Suprapubic skin (tissue), 3 donors: ENCODE measurements at regions not wholly inside any gene's neighbourhood (a gene's known extent, or its start where the extent isn't known, plus 50 kb on each side); places are given as distances from the start of the nearest gene placed in this dataset.

Source experiments
- CTCF ChIP-seq, 2 donors: fragments of 200-600 bp in 1 of 2; fragments of 450-650 bp in 1 of 2; sonication (generic) in 1 of 2; IDR thresholded peaks; one replicate each; pipeline ENCODE4 v1.5.1; 2016 to 2019; ENCODE audit warnings: antibody characterized with exemption in 2 of 2, mild to moderate bottlenecking in 1 of 2, moderate library complexity in 1 of 2
- EP300 ChIP-seq: sonication (generic); formaldehyde crosslinking; IDR thresholded peaks from one replicate; pipeline ENCODE4 v1.6.1; 2017; ENCODE audit warnings: antibody characterized with exemption
- POLR2A ChIP-seq, 2 donors: fragments of 450-650 bp; IDR thresholded peaks; one replicate each; pipeline ENCODE4 v1.6.1; 2017; ENCODE audit warnings: antibody characterized with exemption in 2 of 2, mild to moderate bottlenecking in 2 of 2, moderate library complexity in 2 of 2

- TF ChIP-seq CTCF (IDR thresholded peaks at IDR 0.05) (no peak), POLR2A (IDR thresholded peaks at IDR 0.05) (no peak), EP300 (no peak)
These were observed 1808.6 kb upstream of the NUDT12 start for GRCh38 chr5:105371169-105371568.
